ENCODE measurements at regions not wholly inside any gene's neighbourhood (a gene's known extent, or its start where the extent isn't known, plus 50 kb on each side); places are given as distances from the start of the nearest gene placed in this dataset.
"Not testable (repeated sequence)": the region's sequence is repeated elsewhere in the genome, so short reads cannot be mapped to it uniquely, and the experiment has no call there.

GRCh38 chr9:66794769-66795168, 105.8 kb upstream of the ZNF658 start:
- H3K4me1 ChIP-seq (ENCODE audit: control insufficient read depth, insufficient read depth, low read length); H3K27me3 ChIP-seq (ENCODE audit: control insufficient read depth, insufficient read depth, low read length, poor library complexity, severe bottlenecking); H3K4me3 ChIP-seq (ENCODE audit: low read length); H3K27ac ChIP-seq (ENCODE audit: low read depth, low read length); H3K9me3 ChIP-seq (ENCODE audit: control insufficient read depth, low read length); H3K9me3 Mint-ChIP-seq; H3K27me3 Mint-ChIP-seq (ENCODE audit: insufficient read depth); H3K27ac Mint-ChIP-seq; H3K4me3 Mint-ChIP-seq; H3K9ac ChIP-seq (ENCODE audit: extremely low read depth, low read length, poor library complexity, severe bottlenecking); H3K36me3 Mint-ChIP-seq (ENCODE audit: low read depth); H3K36me3 ChIP-seq (ENCODE audit: control insufficient read depth, insufficient read depth, low read length): not testable (repeated sequence)
- peak; percentile 40 for DNase-seq
- 33% methylated on average over 1 of the region's 2 CpGs; no CpG with 5 or more reads in 1 of the 2 experiments for WGBS, 2 experiments (ENCODE audit: insufficient coverage in 1 of 2, insufficient read length in 1 of 2)
- H3K4me1 Mint-ChIP-seq = peaks cover 17% of the 10 kb centered on the region

GRCh38 chr9:66795723-66796503, 104.6 kb upstream of the ZNF658 start:
- not testable (repeated sequence) for H3K27me3 ChIP-seq (ENCODE audit: control insufficient read depth, insufficient read depth, low read length, poor library complexity, severe bottlenecking); H3K36me3 Mint-ChIP-seq (ENCODE audit: low read depth); H3K27ac ChIP-seq (ENCODE audit: low read depth, low read length); H3K36me3 ChIP-seq (ENCODE audit: control insufficient read depth, insufficient read depth, low read length); H3K4me3 Mint-ChIP-seq; H3K4me3 ChIP-seq (ENCODE audit: low read length); H3K27ac Mint-ChIP-seq; H3K9ac ChIP-seq (ENCODE audit: extremely low read depth, low read length, poor library complexity, severe bottlenecking); H3K27me3 Mint-ChIP-seq (ENCODE audit: insufficient read depth); H3K9me3 Mint-ChIP-seq; H3K9me3 ChIP-seq (ENCODE audit: control insufficient read depth, low read length); DNase-seq; H3K4me1 ChIP-seq (ENCODE audit: control insufficient read depth, insufficient read depth, low read length)
- 80 to 91% methylated on average over 1 of the region's 3 CpGs for WGBS, 2 experiments (ENCODE audit: insufficient coverage in 1 of 2, insufficient read length in 1 of 2)
- H3K4me1 Mint-ChIP-seq = peaks cover 19% of the 10 kb centered on the region

- H3K4me3 ChIP-seq (ENCODE audit: low read length); H3K4me1 ChIP-seq (ENCODE audit: control insufficient read depth, insufficient read depth, low read length); H3K27me3 ChIP-seq (ENCODE audit: control insufficient read depth, insufficient read depth, low read length, poor library complexity, severe bottlenecking); H3K36me3 ChIP-seq (ENCODE audit: control insufficient read depth, insufficient read depth, low read length); H3K9me3 Mint-ChIP-seq; H3K4me3 Mint-ChIP-seq; H3K9me3 ChIP-seq (ENCODE audit: control insufficient read depth, low read length); H3K36me3 Mint-ChIP-seq (ENCODE audit: low read depth); H3K27ac ChIP-seq (ENCODE audit: low read depth, low read length); H3K9ac ChIP-seq (ENCODE audit: extremely low read depth, low read length, poor library complexity, severe bottlenecking); H3K27me3 Mint-ChIP-seq (ENCODE audit: insufficient read depth): not testable (repeated sequence)
- 32 to 100% methylated on average over 2 to 7 of the region's 8 CpGs for WGBS, 2 experiments (ENCODE audit: insufficient coverage in 1 of 2, insufficient read length in 1 of 2)
- H3K27ac Mint-ChIP-seq = peak overlapping the region; percentile 86
- peak; percentile 78 for DNase-seq
- peaks cover 19% of the 10 kb centered on the region for H3K4me1 Mint-ChIP-seq
Observed at GRCh38 chr9:66797905-66798616, 102.5 kb upstream of the ZNF658 start.

GRCh38 chr9:66803619-66804018, 96.9 kb upstream of the ZNF658 start:
- 59% methylated on average over 1 of the region's 1 CpG; no CpG with 5 or more reads in 1 of the 2 experiments for WGBS, 2 experiments (ENCODE audit: insufficient coverage in 1 of 2, insufficient read length in 1 of 2)
- peak; percentile 43 for DNase-seq
- H3K27me3 ChIP-seq (ENCODE audit: control insufficient read depth, insufficient read depth, low read length, poor library complexity, severe bottlenecking); H3K27ac Mint-ChIP-seq; H3K4me3 ChIP-seq (ENCODE audit: low read length); H3K36me3 ChIP-seq (ENCODE audit: control insufficient read depth, insufficient read depth, low read length); H3K27ac ChIP-seq (ENCODE audit: low read depth, low read length); H3K27me3 Mint-ChIP-seq (ENCODE audit: insufficient read depth); H3K9me3 ChIP-seq (ENCODE audit: control insufficient read depth, low read length); H3K36me3 Mint-ChIP-seq (ENCODE audit: low read depth); H3K9ac ChIP-seq (ENCODE audit: extremely low read depth, low read length, poor library complexity, severe bottlenecking); H3K4me1 Mint-ChIP-seq; H3K4me3 Mint-ChIP-seq; H3K4me1 ChIP-seq (ENCODE audit: control insufficient read depth, insufficient read depth, low read length): not testable (repeated sequence)
- H3K9me3 Mint-ChIP-seq = peaks cover 13% of the 10 kb centered on the region

- H3K9me3 Mint-ChIP-seq = peaks cover 13% of the 10 kb centered on the region
- not testable (repeated sequence) for H3K9me3 ChIP-seq (ENCODE audit: control insufficient read depth, low read length); H3K27ac Mint-ChIP-seq; H3K4me3 Mint-ChIP-seq; H3K36me3 ChIP-seq (ENCODE audit: control insufficient read depth, insufficient read depth, low read length); H3K36me3 Mint-ChIP-seq (ENCODE audit: low read depth); H3K27me3 Mint-ChIP-seq (ENCODE audit: insufficient read depth); H3K4me3 ChIP-seq (ENCODE audit: low read length); H3K27me3 ChIP-seq (ENCODE audit: control insufficient read depth, insufficient read depth, low read length, poor library complexity, severe bottlenecking); H3K4me1 ChIP-seq (ENCODE audit: control insufficient read depth, insufficient read depth, low read length); H3K9ac ChIP-seq (ENCODE audit: extremely low read depth, low read length, poor library complexity, severe bottlenecking); H3K4me1 Mint-ChIP-seq; H3K27ac ChIP-seq (ENCODE audit: low read depth, low read length)
- peak; percentile 13 for DNase-seq
Observed at GRCh38 chr9:66810247-66810646, 90.3 kb upstream of the ZNF658 start.

GRCh38 chr9:66812367-66812766, 88.2 kb upstream of the ZNF658 start:
- H3K9ac ChIP-seq (ENCODE audit: extremely low read depth, low read length, poor library complexity, severe bottlenecking); H3K9me3 ChIP-seq (ENCODE audit: control insufficient read depth, low read length); H3K27me3 Mint-ChIP-seq (ENCODE audit: insufficient read depth); H3K4me1 Mint-ChIP-seq; H3K27me3 ChIP-seq (ENCODE audit: control insufficient read depth, insufficient read depth, low read length, poor library complexity, severe bottlenecking); DNase-seq; H3K4me1 ChIP-seq (ENCODE audit: control insufficient read depth, insufficient read depth, low read length); H3K4me3 ChIP-seq (ENCODE audit: low read length); H3K36me3 ChIP-seq (ENCODE audit: control insufficient read depth, insufficient read depth, low read length); H3K36me3 Mint-ChIP-seq (ENCODE audit: low read depth): not testable (repeated sequence)
- no CpG with 5 or more reads among the region's 1 CpG for WGBS, 2 experiments (ENCODE audit: insufficient coverage in 1 of 2, insufficient read length in 1 of 2)
- Mint-ChIP-seq H3K9me3 (peaks cover 10% of the 10 kb centered on the region), H3K27ac (peak overlapping the region; percentile 93), H3K4me3 (peak overlapping the region; percentile 26)
- H3K27ac ChIP-seq (ENCODE audit: low read depth, low read length) = peak overlapping the region; percentile 44

GRCh38 chr9:66812967-66813366, 87.6 kb upstream of the ZNF658 start:
- Mint-ChIP-seq H3K4me3 (peak overlapping the region; percentile 26), H3K27ac (peak overlapping the region; percentile 93)
- 43% methylated on average over 1 of the region's 2 CpGs; no CpG with 5 or more reads in 1 of the 2 experiments for WGBS, 2 experiments (ENCODE audit: insufficient coverage in 1 of 2, insufficient read length in 1 of 2)
- H3K9me3 ChIP-seq (ENCODE audit: control insufficient read depth, low read length); H3K27me3 Mint-ChIP-seq (ENCODE audit: insufficient read depth); H3K9ac ChIP-seq (ENCODE audit: extremely low read depth, low read length, poor library complexity, severe bottlenecking); H3K4me3 ChIP-seq (ENCODE audit: low read length); H3K9me3 Mint-ChIP-seq; H3K4me1 Mint-ChIP-seq; H3K27me3 ChIP-seq (ENCODE audit: control insufficient read depth, insufficient read depth, low read length, poor library complexity, severe bottlenecking); H3K4me1 ChIP-seq (ENCODE audit: control insufficient read depth, insufficient read depth, low read length); H3K36me3 Mint-ChIP-seq (ENCODE audit: low read depth); H3K36me3 ChIP-seq (ENCODE audit: control insufficient read depth, insufficient read depth, low read length): not testable (repeated sequence)
- DNase-seq = peak; percentile 57
- H3K27ac ChIP-seq (ENCODE audit: low read depth, low read length) = peak overlapping the region; percentile 81
